Neuronal stem cell (in vitro differentiated cells): ENCODE measurements at regions not wholly inside any gene's neighbourhood (a gene's known extent, or its start where the extent isn't known, plus 50 kb on each side); places are given as distances from the start of the nearest gene placed in this dataset.

Experiments used
- DNase-seq: peaks from one replicate; pipeline ENCODE4 v3.0.0-alpha.2; 2013; ENCODE audit warnings: low spot score
- H2AFZ ChIP-seq: one replicate; pipeline ENCODE4 v1.6.1; 2013; ENCODE audit warnings: mild to moderate bottlenecking, low read length, inconsistent platforms
- H2AK5ac ChIP-seq: 2 replicates; pipeline ENCODE4 v1.6.1; 2013; ENCODE audit warnings: low read depth, mild to moderate bottlenecking, inconsistent platforms, low read length, moderate library complexity, mixed read lengths
- H2BK120ac ChIP-seq: 2 replicates; pipeline ENCODE4 v1.6.1; 2013; ENCODE audit warnings: low read depth, mild to moderate bottlenecking, inconsistent platforms, low read length, moderate library complexity, mixed read lengths
- H2BK12ac ChIP-seq: one replicate; pipeline ENCODE4 v1.6.1; 2013; ENCODE audit warnings: low read length, inconsistent platforms
- H2BK15ac ChIP-seq: 2 replicates; pipeline ENCODE4 v1.6.1; 2013; ENCODE audit warnings: mild to moderate bottlenecking, low read length, inconsistent platforms, mixed read lengths
- H2BK5ac ChIP-seq: one replicate; pipeline ENCODE4 v1.6.1; 2013; ENCODE audit warnings: inconsistent platforms, mild to moderate bottlenecking, low read length, moderate library complexity
- H3K14ac ChIP-seq: one replicate; pipeline ENCODE4 v1.6.1; 2013; ENCODE audit warnings: low read length, inconsistent platforms
- H3K18ac ChIP-seq: 2 replicates; pipeline ENCODE4 v1.6.1; 2013; ENCODE audit warnings: low read length, inconsistent platforms
- H3K23ac ChIP-seq: 2 replicates; pipeline ENCODE4 v1.6.1; 2013; ENCODE audit warnings: low read depth, mild to moderate bottlenecking, mixed read lengths, low read length, inconsistent platforms; ENCODE audit not compliant: poor library complexity
- H3K27ac ChIP-seq: replicated peaks from 3 replicates; pipeline ENCODE4 v1.5.1; 2013; ENCODE audit warnings: low read length, inconsistent platforms
- H3K27me3 ChIP-seq, 3 experiments: 2 replicates each; pipeline ENCODE4 v1.6.1; 2013; ENCODE audit warnings: low read length in 3 of 3, mild to moderate bottlenecking in 2 of 3, inconsistent platforms in 1 of 3, low read depth in 1 of 3, mixed read lengths in 1 of 3, moderate library complexity in 1 of 3; ENCODE audit not compliant: control insufficient read depth in 3 of 3, insufficient read depth in 3 of 3
- H3K36me3 ChIP-seq, 2 donors: replicated peaks in 1 of 2; 2 replicates each; pipeline ENCODE4 v1.6.1; 2013; ENCODE audit warnings: low read length in 2 of 2; ENCODE audit not compliant: control insufficient read depth in 2 of 2, insufficient read depth in 2 of 2
- H3K4ac ChIP-seq: 2 replicates; pipeline ENCODE4 v1.6.1; 2013; ENCODE audit warnings: inconsistent platforms, mild to moderate bottlenecking, low read length, moderate library complexity
- H3K4me1 ChIP-seq, 2 donors: 1 replicate in 1 of 2; 2 replicates in 1 of 2; pipeline ENCODE4 v1.6.1; 2013; ENCODE audit warnings: low read length in 2 of 2, low read depth in 1 of 2; ENCODE audit not compliant: control insufficient read depth in 2 of 2, insufficient read depth in 1 of 2
- H3K4me2 ChIP-seq: one replicate; pipeline ENCODE4 v1.6.1; 2013; ENCODE audit warnings: mild to moderate bottlenecking, low read length, inconsistent platforms; ENCODE audit not compliant: insufficient read depth, poor library complexity, severe bottlenecking
- H3K4me3 ChIP-seq, 2 donors: 2 replicates each; pipeline ENCODE4 v1.5.1; 2013; ENCODE audit warnings: low read length in 2 of 2, mild to moderate bottlenecking in 2 of 2, inconsistent platforms in 1 of 2, moderate library complexity in 1 of 2
- H3K79me1 ChIP-seq: one replicate; pipeline ENCODE4 v1.6.1; 2013; ENCODE audit warnings: low read depth, mild to moderate bottlenecking, inconsistent platforms, low read length, moderate library complexity
- H3K9ac ChIP-seq: one replicate; pipeline ENCODE4 v1.6.1; 2013; ENCODE audit warnings: mild to moderate bottlenecking, low read depth, low read length, inconsistent platforms; ENCODE audit not compliant: poor library complexity
- H3K9me3 ChIP-seq, 2 donors: replicated peaks in 1 of 2; 2 replicates each; pipeline versions ENCODE3 to v1.6.1; 2013; ENCODE audit warnings: low read length in 2 of 2, mild to moderate bottlenecking in 2 of 2, inconsistent platforms in 1 of 2, low read depth in 1 of 2, mixed read lengths in 1 of 2, moderate library complexity in 1 of 2; ENCODE audit not compliant: control insufficient read depth in 2 of 2, insufficient read depth in 1 of 2
- H4K8ac ChIP-seq: one replicate; pipeline ENCODE4 v1.6.1; 2013; ENCODE audit warnings: low read depth, mild to moderate bottlenecking, inconsistent platforms, low read length, moderate library complexity
- H4K91ac ChIP-seq: one replicate; pipeline ENCODE4 v1.6.1; 2013; ENCODE audit warnings: low read length, low read depth, mild to moderate bottlenecking, inconsistent platforms; ENCODE audit not compliant: poor library complexity
- WGBS, 2 donors: extraction: QIAGEN DNeasy Blood & Tissue Kit; methylation state at CpG; one replicate each; pipeline ENCODE4 v1.1.7; 2013; ENCODE audit warnings: missing lambda C conversion rate in 2 of 2, mixed read lengths in 1 of 2; ENCODE audit not compliant: insufficient read length in 2 of 2, insufficient replicate concordance in 1 of 2; ENCODE audit errors: extremely low coverage in 2 of 2; 5-methylcytosine and 5-hydroxymethylcytosine counted together

DNA sequence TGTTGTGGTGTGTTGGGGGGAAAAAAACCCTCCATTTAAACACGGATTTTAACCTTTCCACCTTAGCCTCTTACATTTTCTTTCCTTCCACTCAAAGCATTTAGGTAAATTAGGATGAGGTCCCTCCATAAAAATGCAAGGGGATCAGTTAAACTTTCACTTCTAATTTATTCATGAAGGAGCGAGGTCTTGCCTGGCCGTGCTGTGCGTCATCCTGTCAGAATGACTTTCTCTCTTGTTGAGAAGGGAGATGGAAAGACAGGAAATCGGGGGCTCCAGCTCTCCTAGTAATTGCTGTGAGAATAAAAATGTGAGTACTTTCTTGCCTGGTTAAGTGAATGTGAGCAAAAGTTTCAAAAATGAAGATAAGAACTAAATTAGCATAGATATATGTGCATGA, 962.3 kb upstream of the NR2F2 start:
- Histone ChIP-seq H2BK5ac (no peak overlapping the region), H3K18ac (no peak overlapping the region), H2BK120ac (no peak overlapping the region), H2AK5ac (no peak overlapping the region), H3K4me3 (no peak overlapping the region), H2BK15ac (no peak overlapping the region), H3K36me3 (no peaks in the 10 kb centered on the region), H3K9ac (no peak overlapping the region), H2AFZ (peak overlapping the region; percentile 72), H4K8ac (no peak overlapping the region), H4K91ac (no peak overlapping the region), H3K4me2 (no peak overlapping the region), H3K79me1 (no peaks in the 10 kb centered on the region), H3K27me3 (no peaks in the 10 kb centered on the region), H2BK12ac (no peak overlapping the region), H3K14ac (no peak overlapping the region), H3K23ac (no peak overlapping the region), H3K4me1 (peaks cover 7 to 34% of the 10 kb centered on the region in 2 donors), H3K9me3 (peaks cover 0 to 1% of the 10 kb centered on the region in 2 donors), H3K4ac (no peak overlapping the region), H3K27ac (no peak overlapping the region)
- WGBS, 2 donors, result no CpG with 5 or more reads among the region's 5 CpGs
- no peak for DNase-seq

DNA sequence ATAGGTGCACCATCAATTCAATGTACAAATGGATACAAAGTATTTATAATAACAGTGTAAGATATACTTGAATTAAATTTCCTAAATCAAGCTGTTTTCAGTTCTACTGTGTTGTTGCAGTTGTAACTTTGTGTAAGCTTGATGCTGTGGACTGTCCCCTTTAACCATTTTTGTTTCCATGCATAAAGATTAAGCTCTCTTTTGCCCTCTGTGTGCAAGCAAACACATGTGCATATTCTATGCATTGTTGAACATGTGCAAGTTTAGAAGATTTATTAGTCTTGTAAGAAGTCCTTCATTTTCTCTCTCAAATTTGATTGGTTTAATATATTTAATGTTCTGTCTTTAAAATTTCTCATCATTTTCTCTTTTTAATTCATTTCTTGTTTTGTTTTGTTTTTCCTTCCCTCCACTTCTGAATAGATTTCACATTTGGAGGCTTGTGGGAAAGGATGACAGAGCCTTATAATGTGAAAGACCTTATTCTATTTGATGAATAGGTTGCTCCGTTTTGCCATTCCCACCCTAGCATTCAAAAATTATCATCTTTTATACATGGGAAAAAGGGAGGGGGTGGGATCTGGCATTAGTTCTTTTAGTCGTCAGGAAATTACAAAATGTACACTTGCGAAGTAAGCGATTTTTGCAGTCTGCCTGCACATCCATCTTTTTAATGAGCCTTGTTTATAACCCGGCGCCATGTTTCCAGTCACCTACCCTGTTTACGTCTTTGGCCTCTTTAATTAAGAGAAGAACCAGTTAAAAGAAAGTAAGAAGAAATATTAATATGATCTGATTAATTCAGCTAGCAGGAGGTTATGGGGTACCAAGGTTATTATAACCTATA, 961.5 kb upstream of the NR2F2 start:
- no peaks in the 10 kb centered on the region for H3K79me1 ChIP-seq
- no peak overlapping the region for H4K91ac ChIP-seq
- no peak overlapping the region for H3K23ac ChIP-seq
- no peak overlapping the region for H3K4me3 ChIP-seq
- WGBS, 2 donors, result no CpG with 5 or more reads among the region's 7 CpGs
- no peaks in the 10 kb centered on the region for H3K36me3 ChIP-seq
- H2BK120ac ChIP-seq, result no peak overlapping the region
- H4K8ac ChIP-seq, result no peak overlapping the region
- no peak overlapping the region for H3K4ac ChIP-seq
- H3K9ac ChIP-seq, result no peak overlapping the region
- H3K9me3 ChIP-seq, result no peaks in the 10 kb centered on the region
- no peak overlapping the region for H3K27ac ChIP-seq
- H3K14ac ChIP-seq, result no peak overlapping the region
- peak overlapping the region; percentile 52 for H2AFZ ChIP-seq
- no peak for DNase-seq
- no peak overlapping the region for H3K4me2 ChIP-seq
- no peak overlapping the region for H2BK15ac ChIP-seq
- H2AK5ac ChIP-seq, result no peak overlapping the region
- H2BK5ac ChIP-seq, result no peak overlapping the region
- no peak overlapping the region for H3K18ac ChIP-seq
- H3K27me3 ChIP-seq, result no peaks in the 10 kb centered on the region
- peaks cover 7 to 34% of the 10 kb centered on the region in 2 donors for H3K4me1 ChIP-seq
- no peak overlapping the region for H2BK12ac ChIP-seq

DNA sequence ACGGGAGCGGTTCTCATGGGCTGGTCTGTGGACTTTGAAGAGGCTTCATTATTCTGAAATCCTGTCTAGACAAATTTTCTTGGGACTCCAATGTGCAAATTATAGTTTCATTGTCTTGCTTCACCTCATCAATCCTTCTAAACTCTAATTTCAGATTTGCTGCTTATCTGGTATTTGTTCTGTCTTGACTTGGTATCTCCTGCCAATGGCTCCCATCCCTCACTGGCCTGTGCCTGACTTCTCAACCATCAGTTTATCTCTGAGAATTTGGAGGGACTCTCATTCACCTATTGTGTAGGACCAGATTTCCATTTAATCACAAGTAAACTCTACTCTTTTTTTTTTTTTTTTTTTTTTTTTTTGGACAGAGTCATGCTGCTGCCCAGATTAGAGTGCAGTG, 960.2 kb upstream of the NR2F2 start:
- Histone ChIP-seq H3K4ac (no peak overlapping the region), H3K4me1 (peaks cover 7 to 32% of the 10 kb centered on the region in 2 donors), H3K9ac (no peak overlapping the region), H3K36me3 (no peaks in the 10 kb centered on the region), H3K4me3 (no peak overlapping the region), H2AK5ac (no peak overlapping the region), H4K8ac (no peak overlapping the region), H2BK15ac (no peak overlapping the region), H3K18ac (no peak overlapping the region), H3K27ac (no peak overlapping the region), H2AFZ (no peak overlapping the region), H3K23ac (no peak overlapping the region), H3K79me1 (no peaks in the 10 kb centered on the region), H3K9me3 (no peaks in the 10 kb centered on the region), H3K27me3 (no peaks in the 10 kb centered on the region), H4K91ac (no peak overlapping the region), H3K4me2 (no peak overlapping the region), H3K14ac (no peak overlapping the region), H2BK5ac (no peak overlapping the region), H2BK12ac (no peak overlapping the region), H2BK120ac (no peak overlapping the region)
- no CpG with 5 or more reads among the region's 2 CpGs for WGBS, 2 donors
- DNase-seq, result no peak

DNA sequence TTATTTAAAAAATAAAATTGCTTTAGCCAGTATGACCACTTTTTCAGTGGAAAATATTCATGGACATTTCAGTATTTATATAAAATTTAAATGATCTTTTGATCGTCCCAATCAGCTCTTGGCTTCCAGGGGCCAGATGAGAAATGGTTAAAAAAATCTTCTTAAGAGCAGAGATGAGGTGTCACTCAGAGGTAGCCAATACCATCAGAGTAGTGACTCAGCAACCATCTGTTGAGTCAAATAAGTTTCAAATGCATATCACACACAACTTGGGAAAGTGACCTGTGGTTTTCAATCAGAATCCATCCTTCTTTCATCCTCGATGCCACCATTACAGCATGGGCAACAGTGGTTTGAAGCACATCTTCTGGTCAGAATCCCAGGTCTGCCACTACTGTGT, 958.8 kb upstream of the NR2F2 start:
- Histone ChIP-seq H2AFZ (no peak overlapping the region), H3K9ac (no peak overlapping the region), H3K27me3 (no peaks in the 10 kb centered on the region), H3K14ac (no peak overlapping the region), H3K36me3 (no peaks in the 10 kb centered on the region), H2BK5ac (no peak overlapping the region), H4K91ac (no peak overlapping the region), H2BK12ac (no peak overlapping the region), H3K79me1 (no peaks in the 10 kb centered on the region), H3K23ac (no peak overlapping the region), H3K4me3 (no peak overlapping the region), H2AK5ac (no peak overlapping the region), H3K4me1 (peaks cover 1 to 20% of the 10 kb centered on the region in 2 donors), H3K4me2 (no peak overlapping the region), H2BK15ac (no peak overlapping the region), H3K4ac (no peak overlapping the region), H2BK120ac (no peak overlapping the region), H4K8ac (no peak overlapping the region), H3K18ac (no peak overlapping the region), H3K27ac (no peak overlapping the region), H3K9me3 (no peaks in the 10 kb centered on the region)
- no peak for DNase-seq
- WGBS, 2 donors, result no CpG with 5 or more reads among the region's 2 CpGs
